HG03139 (cell line): ENCODE measurements at regions not wholly inside any gene's neighbourhood (a gene's known extent, or its start where the extent isn't known, plus 50 kb on each side); places are given as distances from the start of the nearest gene placed in this dataset.

Experiments used
- ATAC-seq: cut with Tn5 transposase; IDR thresholded peaks from one replicate; pipeline ENCODE4 v1.9.1; 2021; ENCODE audit not compliant: unreplicated experiment

DNA sequence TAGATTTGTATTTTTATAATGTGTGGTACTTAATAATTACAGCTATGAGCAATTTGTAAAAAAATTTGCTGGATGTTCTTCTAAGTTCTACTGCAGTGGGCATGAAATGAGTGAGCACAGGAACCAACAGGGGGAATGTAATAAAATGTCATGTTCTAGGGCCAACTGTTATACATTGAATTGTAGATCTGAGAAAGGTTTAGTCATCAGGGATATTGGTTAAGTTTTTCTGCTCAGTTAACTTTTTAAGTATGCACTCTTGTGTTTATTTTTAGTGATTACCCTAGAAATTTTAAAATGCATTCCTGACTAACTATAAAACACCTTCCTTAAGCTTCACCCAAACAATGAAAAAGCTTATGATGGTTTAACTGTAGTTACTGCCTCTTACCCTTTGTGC lies 101.8 kb downstream of the CAND1 start:
- ATAC-seq = no peak

DNA sequence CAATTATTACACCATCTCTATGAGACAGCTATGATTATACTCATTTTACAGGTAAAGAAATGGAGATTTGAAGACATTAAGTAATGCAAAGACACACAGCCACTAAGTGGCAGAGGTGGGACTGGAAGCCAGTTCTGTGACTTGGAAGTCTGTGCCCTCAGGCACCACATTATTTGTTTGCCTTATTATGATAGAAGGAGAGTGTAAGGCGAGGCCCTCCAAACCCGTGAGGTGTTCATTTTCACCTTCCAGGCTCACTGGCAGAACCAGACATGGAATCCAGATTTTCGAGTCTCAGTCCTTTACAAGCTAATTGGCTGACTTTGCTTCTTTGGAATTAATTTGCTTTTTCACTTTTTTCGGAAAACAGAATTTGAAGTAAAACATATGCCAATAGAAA lies 107.9 kb downstream of the CAND1 start:
- ATAC-seq = no peak

DNA sequence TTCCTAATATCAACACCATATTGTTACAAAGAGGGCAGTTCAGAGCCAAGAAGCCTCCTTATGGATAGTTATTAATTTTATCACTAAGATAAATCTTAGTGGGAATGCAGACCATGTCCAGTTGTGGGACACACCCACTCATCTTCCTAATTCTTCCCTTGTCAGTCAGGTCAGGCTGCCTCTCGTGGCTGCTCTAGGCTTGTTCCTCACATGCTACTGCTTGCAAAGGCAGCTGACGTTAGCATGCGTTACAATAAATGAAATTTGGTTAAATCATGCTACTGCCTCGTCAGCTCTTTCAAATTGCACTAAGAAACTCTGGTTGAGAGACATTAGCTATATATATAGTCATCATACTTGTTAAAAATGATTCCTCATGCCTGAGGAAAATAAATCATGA lies 108.4 kb downstream of the CAND1 start:
- ATAC-seq = no peak

DNA sequence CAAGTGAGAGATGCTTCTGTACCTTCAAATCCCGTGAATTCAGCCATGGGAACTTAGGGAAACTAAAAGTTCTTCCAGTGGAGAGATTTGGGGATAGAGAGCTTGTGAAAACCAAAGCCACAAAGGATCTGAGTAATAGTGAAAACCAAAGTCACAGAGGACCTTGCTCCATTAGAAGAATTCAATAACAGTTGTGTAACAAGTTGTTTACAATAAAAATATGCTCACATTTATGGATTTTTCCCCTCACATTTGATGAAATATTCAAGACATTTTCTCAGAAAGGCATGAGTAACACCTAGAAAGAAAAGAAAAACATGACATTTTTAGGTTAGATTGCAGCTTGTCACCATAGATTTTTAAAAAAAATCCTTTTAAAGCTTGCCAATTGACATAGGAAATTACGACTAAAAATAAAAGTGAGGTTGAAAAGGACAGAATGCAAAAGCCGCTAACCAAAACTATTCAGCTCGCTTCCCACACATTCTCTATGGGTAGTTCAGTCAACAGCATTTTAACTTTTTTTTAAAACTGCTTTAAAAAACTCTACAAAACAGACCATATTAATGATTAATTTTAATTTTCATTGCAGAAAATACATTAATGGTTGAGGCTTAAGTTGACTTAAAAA lies 113.2 kb downstream of the CAND1 start:
- no peak for ATAC-seq

DNA sequence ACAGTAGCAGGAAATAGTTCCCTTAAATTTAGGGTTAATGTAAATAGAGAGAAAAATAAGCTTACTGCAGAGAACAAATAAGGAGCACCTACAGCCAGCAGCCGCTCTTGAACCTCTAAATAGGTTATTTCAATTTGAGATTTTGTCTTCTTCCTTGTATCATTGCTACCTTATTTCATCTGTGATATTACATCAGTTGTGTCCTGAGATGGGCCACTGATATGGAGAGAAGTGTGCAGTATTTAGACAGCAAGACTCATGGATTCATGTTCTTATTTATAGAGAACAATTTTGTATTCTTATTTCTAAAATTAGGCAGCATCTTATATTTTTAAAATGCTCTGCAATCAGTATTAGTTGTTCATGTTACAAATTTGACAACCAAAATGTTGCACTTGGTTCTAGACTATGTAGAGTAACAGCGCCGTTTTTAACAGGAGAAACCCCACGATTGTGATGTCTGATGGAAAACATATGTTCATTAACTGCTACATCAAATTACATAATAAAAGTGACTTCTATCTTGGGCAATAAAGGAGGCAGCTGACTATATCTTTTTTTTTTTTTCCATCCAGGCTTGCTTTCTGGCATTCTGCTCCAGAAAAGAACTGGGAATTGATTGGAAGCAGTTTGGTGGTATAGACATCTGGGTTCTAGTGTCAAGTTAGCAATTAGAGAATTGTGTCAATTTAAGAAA lies 117.9 kb downstream of the CAND1 start:
- ATAC-seq = no peak

DNA sequence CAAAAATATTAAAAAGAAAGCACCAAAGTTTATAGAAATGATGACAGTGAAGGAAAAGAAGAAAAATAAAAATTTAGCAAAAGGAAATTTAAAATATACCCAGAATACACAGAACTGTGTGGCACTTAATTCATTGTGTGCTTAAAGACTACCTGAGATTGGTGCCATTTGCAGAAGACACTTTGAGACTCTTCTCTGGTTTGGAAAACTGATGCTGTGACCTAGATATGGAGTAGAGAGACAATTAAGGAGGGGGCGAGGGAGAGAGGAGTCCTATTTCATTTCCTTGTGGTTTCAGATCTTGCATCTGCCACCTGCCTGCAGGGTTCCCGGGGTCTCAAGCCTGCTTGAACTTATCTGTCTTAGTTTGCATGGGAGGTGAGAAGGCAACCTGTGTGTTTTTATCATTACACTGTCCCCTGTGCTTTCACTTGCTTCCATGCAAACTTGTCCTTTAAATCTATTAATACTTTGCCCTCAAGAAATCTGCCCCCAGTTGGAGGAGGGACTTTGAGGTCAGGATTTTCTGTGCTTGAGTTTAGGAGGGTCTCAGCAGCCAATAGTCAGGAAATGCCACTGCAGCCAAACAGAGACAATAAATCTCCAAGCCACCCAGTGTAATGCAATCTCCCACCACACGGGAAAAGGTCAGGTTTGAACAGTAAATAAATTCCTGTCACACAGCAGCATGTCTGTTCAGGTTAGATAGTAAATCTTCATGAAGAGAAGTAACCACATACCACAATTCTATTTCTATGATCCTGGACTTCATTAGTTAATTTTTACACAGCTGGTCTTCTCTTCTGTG lies 119.4 kb downstream of the CAND1 start:
- no peak for ATAC-seq

DNA sequence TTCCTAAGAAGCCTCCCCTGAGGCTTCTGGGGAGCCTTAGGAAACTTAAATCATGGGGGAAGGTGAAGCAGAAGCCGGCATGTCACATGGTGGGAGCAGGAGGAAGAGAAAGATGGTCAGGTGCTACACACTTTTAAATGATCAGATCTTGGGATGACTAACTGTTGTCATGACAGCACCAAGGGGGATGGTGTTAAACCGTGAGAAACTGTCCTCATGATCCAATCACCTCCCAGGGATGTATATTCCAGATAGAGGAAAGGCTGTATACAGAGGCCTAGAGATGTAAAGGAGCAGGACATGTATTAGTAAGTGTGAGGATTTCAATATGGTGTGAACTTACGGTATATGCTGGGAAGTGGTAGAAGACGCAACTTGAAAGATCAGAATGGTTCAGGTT lies 121.1 kb downstream of the CAND1 start:
- no peak for ATAC-seq

DNA sequence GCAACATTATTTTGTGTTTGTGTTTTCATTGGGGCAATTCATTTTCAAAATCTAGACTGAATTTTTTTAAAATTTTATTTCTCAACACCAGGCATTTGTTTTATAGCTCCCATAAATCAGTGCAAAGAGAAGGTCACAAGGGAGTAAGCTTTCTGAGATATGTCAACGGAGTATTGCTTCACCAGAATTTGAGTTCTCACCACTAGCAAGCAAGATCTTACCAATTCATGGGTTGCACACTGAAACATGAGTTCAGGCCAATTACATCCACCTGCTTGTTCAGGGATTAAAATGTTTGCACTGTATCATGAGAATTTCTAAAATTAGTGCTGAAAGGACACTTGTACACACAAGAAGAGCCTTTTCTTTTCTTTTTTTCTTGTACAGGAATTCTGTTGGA lies 121.9 kb downstream of the CAND1 start:
- no peak for ATAC-seq

DNA sequence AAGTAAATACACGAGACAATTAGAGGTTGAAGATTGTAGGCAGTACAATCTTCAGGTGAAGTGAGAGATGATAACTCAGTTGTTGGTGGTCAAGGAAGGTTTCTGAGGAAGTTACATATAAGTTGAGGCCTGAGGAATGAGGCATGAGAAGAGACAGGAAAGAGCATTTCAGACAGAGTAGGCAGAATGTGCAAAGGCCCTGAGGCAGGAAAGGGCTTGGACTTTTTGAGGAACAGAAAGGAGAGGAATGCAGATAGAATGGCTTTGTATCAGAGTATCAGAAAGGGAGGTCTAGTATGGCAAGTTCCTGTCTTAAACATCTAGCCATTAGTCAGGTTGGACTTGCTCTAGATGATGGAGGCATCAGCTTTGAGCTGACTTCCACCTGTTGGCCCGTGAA lies 122.5 kb downstream of the CAND1 start:
- ATAC-seq = no peak

DNA sequence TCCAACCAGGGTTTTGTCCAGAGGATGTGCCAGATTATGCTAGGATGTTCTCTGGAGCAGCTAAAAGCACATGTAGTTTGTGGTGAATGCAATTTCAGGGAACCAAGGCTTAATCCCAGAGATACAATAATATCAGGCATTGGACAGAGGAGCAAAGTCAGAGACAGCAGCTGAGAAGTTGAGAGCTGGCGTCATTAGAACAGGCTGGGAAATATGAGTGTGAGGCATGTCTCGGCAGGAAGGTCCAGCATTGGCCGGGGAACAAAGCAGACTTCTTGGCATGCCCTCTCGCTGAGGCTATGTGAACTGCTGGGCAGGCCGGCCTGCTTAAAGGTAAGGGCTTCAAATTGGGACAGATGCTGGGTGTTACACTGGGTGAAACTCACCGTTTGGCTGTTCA lies 125.4 kb downstream of the CAND1 start:
- ATAC-seq = no peak

DNA sequence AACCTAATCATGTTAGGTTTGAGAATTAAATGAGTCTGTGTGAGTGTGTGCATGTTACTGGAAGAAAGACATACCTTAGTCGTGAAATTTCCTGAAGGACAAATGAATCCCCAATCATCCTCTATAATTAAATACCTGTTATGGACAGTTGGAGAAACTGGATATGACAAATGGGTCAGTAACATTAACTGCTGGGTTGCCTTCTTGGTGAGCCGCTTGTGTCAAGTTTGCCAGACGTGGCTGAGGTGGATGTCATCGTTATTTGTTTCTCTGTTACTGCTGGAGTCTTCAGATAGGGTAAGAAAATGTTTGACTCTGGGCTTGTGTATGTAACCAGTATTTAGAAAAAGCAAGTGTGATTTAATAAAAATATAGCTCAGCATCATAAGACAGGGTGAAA lies 131.6 kb downstream of the CAND1 start:
- ATAC-seq = no peak

DNA sequence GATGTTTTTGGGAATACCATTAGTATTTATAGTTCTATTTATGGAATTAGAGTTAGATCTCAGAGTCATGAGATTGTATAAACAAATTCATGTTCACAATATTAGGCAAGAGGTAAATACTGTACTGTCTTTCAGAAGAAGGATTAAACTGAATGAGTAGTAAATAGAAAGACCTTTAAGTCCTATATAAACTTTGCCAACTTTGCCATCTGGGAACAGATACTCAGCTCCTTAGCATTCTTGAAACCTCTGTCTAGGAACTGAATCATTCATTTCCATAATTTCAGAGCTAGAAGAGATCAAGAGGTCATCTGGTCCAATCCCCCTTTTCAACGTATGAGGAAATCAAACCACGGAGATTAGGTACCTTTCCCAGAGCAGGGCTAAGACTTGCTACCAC lies 141.1 kb downstream of the CAND1 start:
- no peak for ATAC-seq

DNA sequence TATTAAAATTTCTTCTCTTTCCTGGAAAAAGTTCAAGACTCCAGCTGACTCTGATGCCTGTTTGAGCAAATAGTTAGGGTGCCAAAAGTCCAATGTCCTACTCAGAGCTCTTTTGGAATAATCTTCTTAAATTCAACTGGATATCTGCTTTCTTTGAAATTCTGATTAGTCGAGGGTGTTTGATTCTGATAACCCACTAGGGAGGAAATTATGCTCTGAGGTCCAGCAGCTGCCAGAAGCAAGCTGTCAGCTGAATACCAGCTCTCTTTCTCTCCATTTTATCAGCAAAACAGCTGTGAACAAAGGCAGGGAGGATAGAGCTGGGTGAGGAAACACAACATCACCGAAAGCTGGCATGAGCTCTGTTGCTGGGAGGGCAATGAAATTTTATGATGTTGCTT lies 141.5 kb downstream of the CAND1 start:
- no peak for ATAC-seq

DNA sequence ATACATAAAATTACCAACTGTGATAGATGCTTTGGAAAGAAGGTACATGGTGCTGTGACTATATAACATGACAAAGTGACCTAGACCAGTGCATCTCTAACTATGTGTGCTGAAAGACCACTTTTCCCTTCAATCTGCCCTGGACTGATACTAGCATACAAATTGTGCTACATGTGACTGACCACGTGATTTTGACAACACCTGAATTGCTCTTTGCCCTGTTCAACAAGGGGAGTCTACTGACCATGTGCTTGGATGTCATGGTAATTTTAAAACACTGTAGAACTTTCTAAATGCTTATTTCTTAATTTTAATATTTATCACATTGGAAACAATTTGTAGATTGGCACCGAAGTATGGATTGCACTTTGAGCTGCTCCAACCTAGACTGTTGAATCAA lies 142.4 kb downstream of the CAND1 start:
- ATAC-seq = no peak

DNA sequence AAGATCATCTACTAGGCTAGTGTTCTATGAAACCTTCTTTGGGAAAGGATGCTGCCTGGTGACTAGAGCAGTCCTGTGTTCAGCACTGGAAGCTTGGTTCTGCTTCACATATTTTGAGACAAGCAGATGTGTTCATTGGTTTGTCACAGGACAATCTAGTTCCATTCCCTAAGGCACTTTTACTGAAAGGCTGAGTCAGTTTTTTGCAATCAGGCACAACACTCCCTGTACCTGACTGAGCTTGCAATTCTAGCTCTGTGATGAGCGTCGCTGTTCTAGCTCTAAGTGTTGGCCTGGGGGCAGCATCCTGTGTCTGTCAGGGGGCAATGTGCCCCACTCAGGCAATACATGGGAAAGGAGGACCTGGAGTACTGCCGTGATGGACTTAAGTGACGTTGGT lies 144.4 kb downstream of the CAND1 start:
- no peak for ATAC-seq

DNA sequence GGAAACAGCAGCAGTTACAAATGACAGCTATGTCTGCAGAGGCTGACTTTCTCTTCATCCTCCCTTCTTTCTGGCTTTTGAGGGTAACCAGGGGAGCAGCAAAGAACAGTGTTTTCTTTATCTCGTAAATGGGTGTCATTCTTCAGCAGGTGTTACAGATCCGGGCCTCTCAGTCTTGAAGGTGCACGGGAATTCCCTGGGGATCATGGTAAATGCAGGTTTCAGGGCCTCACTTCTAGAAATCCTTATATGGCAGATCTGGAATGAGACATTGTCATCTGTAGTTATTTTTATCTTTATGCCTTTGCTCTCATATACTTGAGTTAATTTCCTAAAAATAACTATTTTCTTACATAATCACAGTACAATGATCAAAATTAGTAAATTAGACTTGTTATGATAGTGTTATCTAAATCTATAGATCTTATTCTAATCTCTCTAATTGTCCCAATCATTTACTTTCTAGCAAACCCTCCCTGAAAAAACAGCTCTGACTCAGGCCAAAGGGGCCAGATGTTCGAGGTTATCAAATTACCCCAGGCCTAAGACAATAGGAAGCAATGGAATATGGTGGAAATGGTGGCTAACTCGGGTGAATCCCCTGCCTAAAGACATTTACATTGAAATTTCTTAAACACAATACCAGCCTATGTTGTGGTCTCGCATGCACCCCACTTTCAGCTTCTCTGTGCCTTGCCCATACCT lies 145.0 kb downstream of the CAND1 start:
- ATAC-seq = no peak

DNA sequence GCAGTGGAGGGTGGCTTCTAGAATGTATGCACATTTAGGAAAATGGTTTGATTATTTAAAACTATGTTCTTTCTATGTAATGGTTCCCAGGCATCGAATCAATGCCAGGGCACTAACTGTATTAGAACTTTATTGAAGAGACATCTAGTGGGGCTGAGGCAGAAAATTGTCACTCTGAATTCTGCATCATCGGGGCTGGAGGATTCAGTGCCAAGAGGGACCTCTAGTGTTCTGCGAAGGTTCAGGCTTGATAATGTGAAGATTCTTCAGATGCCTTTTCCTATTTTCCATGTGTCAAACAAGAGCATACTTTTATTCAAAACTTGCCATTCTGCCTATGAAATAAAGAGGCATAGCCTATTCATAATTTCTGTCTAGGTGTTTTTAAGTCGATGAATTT lies 146.3 kb downstream of the CAND1 start:
- no peak for ATAC-seq

DNA sequence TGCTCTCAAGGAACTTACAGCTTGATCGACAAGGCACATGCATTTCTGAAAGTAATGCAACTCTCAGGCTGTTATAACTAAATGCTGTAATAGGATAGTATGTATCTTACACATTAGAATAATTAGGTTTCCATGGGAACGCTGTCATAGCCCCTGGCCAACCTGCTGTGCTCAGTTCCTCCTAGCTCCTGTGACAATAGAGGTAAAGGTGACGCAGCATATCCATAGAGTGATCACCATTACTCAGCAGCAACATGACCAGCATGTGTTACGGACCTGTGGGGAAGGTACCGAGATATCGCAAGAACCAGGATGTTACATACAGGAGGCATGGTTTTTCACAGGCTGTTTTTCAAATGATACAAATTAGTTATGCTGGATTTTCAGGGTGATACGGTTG lies 150.7 kb downstream of the CAND1 start:
- no peak for ATAC-seq

DNA sequence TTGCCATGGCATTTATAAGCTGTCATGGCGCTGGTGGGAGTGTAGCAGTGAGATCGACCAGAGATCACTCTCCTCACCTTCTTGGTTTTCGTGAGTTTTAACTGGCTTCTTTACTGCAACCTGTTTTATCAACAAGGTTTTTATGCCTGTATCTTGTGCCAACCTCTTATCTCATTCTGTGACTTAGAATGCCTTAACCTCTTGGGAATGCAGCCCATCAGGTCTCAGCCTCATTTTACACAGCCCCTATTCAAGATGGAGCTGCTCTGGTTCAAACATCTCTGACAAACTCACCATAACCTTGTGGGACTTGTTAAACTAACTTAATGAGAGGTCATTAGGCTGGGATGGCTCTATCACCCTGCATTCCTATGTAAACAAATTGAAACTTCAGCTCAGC lies 151.3 kb downstream of the CAND1 start:
- no peak for ATAC-seq

DNA sequence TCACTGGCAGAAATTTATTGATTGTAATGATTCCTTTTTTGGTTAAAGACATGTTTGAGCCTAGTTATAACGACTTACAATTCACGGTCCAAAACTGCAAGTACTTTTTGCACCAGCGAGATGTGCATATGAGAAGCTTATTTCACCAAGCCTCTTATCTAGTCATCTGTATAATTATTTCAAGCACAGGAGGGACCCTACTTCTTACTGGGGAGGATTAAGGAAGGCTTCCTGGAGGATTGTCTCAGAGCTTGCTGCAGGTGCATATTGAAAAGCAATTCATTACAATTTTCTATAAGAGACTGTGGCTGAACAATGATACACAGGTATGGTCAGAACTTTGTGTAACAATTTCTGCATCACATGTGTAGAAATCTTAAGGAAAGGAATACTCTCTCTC lies 152.9 kb downstream of the CAND1 start:
- no peak for ATAC-seq

DNA sequence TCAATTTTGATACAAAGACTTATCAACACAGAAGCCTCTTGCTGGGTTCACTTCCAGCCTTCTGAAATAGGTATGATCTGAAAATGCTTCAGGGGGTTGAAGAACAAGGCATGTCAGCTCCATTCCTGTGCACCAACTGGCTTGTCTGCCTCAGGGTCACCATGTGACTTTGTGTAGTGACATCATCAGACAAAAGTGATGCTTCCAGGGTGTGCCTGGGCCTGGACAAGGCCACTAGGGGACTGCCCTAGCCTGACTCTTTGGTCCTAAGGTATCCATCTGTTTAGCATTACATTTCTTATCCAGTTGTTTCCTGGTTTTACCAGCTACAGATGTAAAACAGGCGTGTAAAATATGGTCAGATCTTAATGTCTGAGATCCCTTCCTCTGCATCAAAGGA lies 155.6 kb downstream of the CAND1 start:
- ATAC-seq = no peak

DNA sequence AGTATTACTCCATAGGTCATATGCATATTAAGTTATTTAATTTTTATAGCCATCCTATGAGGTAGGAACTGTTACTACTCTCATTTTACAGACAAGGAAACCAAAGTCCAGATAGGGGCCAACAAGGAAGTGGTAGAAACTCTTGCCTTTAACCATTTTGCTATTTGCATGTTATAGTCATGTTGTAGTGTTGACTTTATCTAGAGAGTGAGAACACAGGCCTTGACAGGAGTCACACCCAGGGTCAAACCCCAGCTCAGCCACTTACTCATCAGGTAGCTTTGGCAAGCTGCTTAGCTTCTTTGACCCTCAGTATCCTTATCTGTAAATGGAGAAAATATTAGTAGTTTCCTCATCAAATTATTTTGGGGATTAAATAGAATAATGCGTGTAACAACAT lies 156.2 kb downstream of the CAND1 start:
- ATAC-seq = no peak
